ENCODE measurements at regions not wholly inside any gene's neighbourhood (a gene's known extent, or its start where the extent isn't known, plus 50 kb on each side); places are given as distances from the start of the nearest gene placed in this dataset.

DNA sequence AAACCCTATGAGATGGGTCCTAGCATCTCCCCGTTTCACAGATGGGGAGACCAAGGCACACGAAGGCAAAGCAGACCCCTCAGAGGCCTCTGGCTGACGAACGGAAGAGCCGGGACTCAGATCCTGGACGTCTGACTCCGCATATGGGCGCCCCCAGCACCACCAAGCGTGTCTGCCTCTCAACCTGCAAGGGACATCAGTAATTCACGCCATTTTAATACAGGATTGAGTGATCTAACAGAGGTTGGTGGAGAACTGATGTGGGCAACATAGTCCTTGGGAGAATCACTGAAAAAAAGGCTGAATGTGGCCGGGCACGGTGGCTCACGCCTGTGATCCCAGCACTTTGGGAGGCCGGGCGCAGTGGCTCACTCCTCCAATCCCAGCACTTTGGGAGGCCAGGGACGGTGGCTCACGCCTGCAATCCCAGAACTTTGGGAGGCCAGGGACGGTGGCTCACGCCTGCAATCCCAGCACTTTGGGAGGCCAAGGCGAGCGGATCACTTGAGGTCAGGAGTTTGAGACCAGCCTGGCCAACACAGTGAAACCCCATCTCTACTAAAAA, 206.6 kb downstream of the DLL1 start:
- TF ChIP-seq CTCF (IDR thresholded peaks at IDR 0.05) = no peak
- TF ChIP-seq POLR2A (IDR thresholded peaks at IDR 0.05) = no peak

Measured in testis (tissue), 2 donors.